HepG2 (cell line): ENCODE measurements at regions not wholly inside any gene's neighbourhood (a gene's known extent, or its start where the extent isn't known, plus 50 kb on each side); places are given as distances from the start of the nearest gene placed in this dataset.

ENCODE experiments used
- ATAC-seq: fragments of 200-7000 bp; cut with Tn5 transposase; 3 replicates; pipeline ENCODE4 v1.9.1; 2020; ENCODE audit warnings: mild to moderate bottlenecking, moderate library complexity
- BruUV-seq: library from RNA; stranded (reverse); fragments of 400-500 nt; replicated peaks from 2 replicates; lab custom pipeline; 2021; lab: Mats Ljungman, UMichigan
- CTCF ChIA-PET: fragments of 300-600 bp; formaldehyde crosslinking; extraction: SDS; loops from one replicate; lab custom pipeline; 2021; ENCODE audit warnings: low total read pairs, inconsistent platforms, low intra/inter-chr PET ratio; lab: Yijun Ruan, JAX
- POLR2A ChIA-PET: fragments of 350-600 bp; sonication (Branson Sonifier 250); formaldehyde crosslinking; loops from one replicate; lab custom pipeline; 2020; ENCODE audit warnings: antibody characterized with exemption, inconsistent platforms; lab: Yijun Ruan, JAX
- DNase-seq: peaks from one replicate; pipeline ENCODE4 v3.0.0-alpha.2; 2015; ENCODE audit warnings: low spot score
- FAIRE-seq: peaks from 3 replicates; lab custom pipeline; 2011; peaks lifted over from hg19 to GRCh38; lab: Jason Lieb, UNC
- H2AFZ ChIP-seq: one replicate; pipeline ENCODE4 v1.6.1; 2011; ENCODE audit warnings: low read length, inconsistent platforms
- H3K27ac ChIP-seq: fragments of 300-600 bp; 3 replicates; pipeline ENCODE4 v1.8.0; 2011; ENCODE audit warnings: mixed run types, mild to moderate bottlenecking, mixed read lengths, low read length, inconsistent platforms; ENCODE audit not compliant: insufficient read depth; ENCODE audit errors: extremely low read length
- H3K27me3 ChIP-seq, 2 experiments: fragments of 200-600 bp in 1 of 2; 2 replicates in 1 of 2; 3 replicates in 1 of 2; pipeline versions ENCODE4 v1.6.0 to v1.8.0; 2011; ENCODE audit warnings: low read length in 2 of 2, mild to moderate bottlenecking in 2 of 2, moderate library complexity in 2 of 2, inconsistent platforms in 1 of 2; ENCODE audit not compliant: insufficient read depth in 2 of 2, control insufficient read depth in 1 of 2
- H3K36me3 ChIP-seq, 2 experiments: fragments of 200-600 bp in 1 of 2; replicated peaks in 1 of 2; 2 replicates in 1 of 2; 3 replicates in 1 of 2; pipeline versions ENCODE4 v1.5.1 to v1.8.0; 2011; ENCODE audit warnings: low read length in 2 of 2, inconsistent platforms in 1 of 2; ENCODE audit not compliant: insufficient read depth in 2 of 2, control insufficient read depth in 1 of 2
- H3K4me1 ChIP-seq: 2 replicates; pipeline ENCODE4 v1.5.1; 2012; ENCODE audit warnings: low read length, inconsistent platforms; ENCODE audit not compliant: insufficient read depth
- H3K4me2 ChIP-seq: 2 replicates; pipeline ENCODE4 v1.6.0; 2011; ENCODE audit warnings: low read depth, low read length, inconsistent platforms
- H3K4me3 ChIP-seq, 3 experiments: fragments of 200-600 bp in 1 of 3; sonication (generic), shearing (Covaris generic) in 1 of 3; replicated peaks in 1 of 3; 2 replicates each; pipeline ENCODE4 v1.5.1; 2011 to 2016; ENCODE audit warnings: low read length in 3 of 3, inconsistent platforms in 2 of 3, low read depth in 2 of 3, mild to moderate bottlenecking in 2 of 3, control low read depth in 1 of 3, mixed read lengths in 1 of 3; ENCODE audit not compliant: insufficient read depth in 1 of 3
- H3K79me2 ChIP-seq: one replicate; pipeline ENCODE4 v1.6.1; 2011; ENCODE audit warnings: low read length, inconsistent platforms; ENCODE audit not compliant: insufficient read depth
- H3K9ac ChIP-seq: 2 replicates; pipeline ENCODE4 v1.6.0; 2011; ENCODE audit warnings: mild to moderate bottlenecking, low read depth, low read length, inconsistent platforms; ENCODE audit not compliant: insufficient read depth
- H3K9me3 ChIP-seq: 2 replicates; pipeline ENCODE4 v1.5.1; 2012; ENCODE audit warnings: mild to moderate bottlenecking, low read length
- H4K20me1 ChIP-seq: 2 replicates; pipeline ENCODE4 v1.6.0; 2011; ENCODE audit warnings: inconsistent platforms, mild to moderate bottlenecking, low read length, moderate library complexity; ENCODE audit not compliant: insufficient read depth
- CEBPB ChIP-seq: IDR thresholded peaks from 2 replicates; pipeline ENCODE4 v1.6.1; 2011; ENCODE audit warnings: low read depth, low read length, improper control_type of control experiment, borderline replicate concordance
- CREB1 ChIP-seq, 2 experiments: fragments of 450-650 bp in 1 of 2; IDR thresholded peaks; 2 replicates each; pipeline ENCODE4 v1.6.1; 2016 to 2017; ENCODE audit warnings: control low read depth in 1 of 2, mild to moderate bottlenecking in 1 of 2, missing compliant biosample characterization in 1 of 2, missing genetic modification characterization in 1 of 2
- JUN ChIP-seq: sonication (generic); formaldehyde crosslinking; IDR thresholded peaks from 2 replicates; pipeline ENCODE4 v1.4.0; 2020; ENCODE audit warnings: mild to moderate bottlenecking, missing genetic modification reagents
- PRDM15 ChIP-seq: sonication (generic); formaldehyde crosslinking; IDR thresholded peaks from 2 replicates; pipeline ENCODE4 v1.4.0; 2020; ENCODE audit warnings: missing genetic modification reagents
- WGBS: methylation state at CpG from one replicate; pipeline ENCODE4 v1.1.6; 2017; ENCODE audit warnings: low lambda C conversion rate; 5-methylcytosine and 5-hydroxymethylcytosine counted together
- in situ Hi-C: cut with HindIII; loops from 2 replicates; pipeline ENCODE4 v1.10.0; 2017; ENCODE audit warnings: low pct_unique_long_range_greater_than_20kb; ENCODE audit not compliant: extremely low pct_ligation_motif_present
- intact Hi-C: fragments of 100-400 bp; cut with micrococcal nuclease; formaldehyde crosslinking; loops from one replicate; pipeline ENCODE4 v1.10.0; 2022; ENCODE audit not compliant: unreplicated experiment

GRCh38 chr6:16973545-16974386, 128.1 kb upstream of the STMND1 start:
- H3K4me3 ChIP-seq = no peak overlapping the region
- H3K4me1 ChIP-seq = no peaks in the 10 kb centered on the region
- no peak for DNase-seq
- no peaks in the 10 kb centered on the region for H4K20me1 ChIP-seq
- no TSS peak for BruUV-seq
- CTCF ChIA-PET = no interaction called here
- POLR2A ChIA-PET = no interaction called here
- no peak overlapping the region for H3K4me2 ChIP-seq
- H3K79me2 ChIP-seq = no peaks in the 10 kb centered on the region
- H2AFZ ChIP-seq = no peak overlapping the region
- intact Hi-C loops (no loop called here), in situ Hi-C loops (loop anchor here (25.0 kb wide), 2 partner anchors 461 to 636 kb away; no protein-coding TSS in a partner anchor)
- peak; percentile 30; the same call in 1 of the 2 replicates for TF ChIP-seq CEBPB
- TF ChIP-seq JUN (CRISPR knock-in tag) = no peak
- TF ChIP-seq CREB1 (IDR thresholded peaks at IDR 0.05) = peak; percentile 74
- TF ChIP-seq CREB1 (CRISPR knock-in tag; IDR thresholded peaks at IDR 0.05) = no peak
- no peak for TF ChIP-seq PRDM15 (CRISPR knock-in tag)
- no peak for FAIRE-seq
- H3K36me3 ChIP-seq = no peaks in the 10 kb centered on the region
- ATAC-seq = no peak
- H3K9ac ChIP-seq = no peak overlapping the region
- H3K27ac ChIP-seq = no peak overlapping the region
- WGBS = 28% methylated on average over 12 of the region's 12 CpGs
- no peaks in the 10 kb centered on the region for H3K9me3 ChIP-seq
- peaks cover 0 to 30% of the 10 kb centered on the region in 2 experiments; a peak in 3 of 5 replicates for H3K27me3 ChIP-seq
